K562 (cell line): ENCODE measurements at regions not wholly inside any gene's neighbourhood (a gene's known extent, or its start where the extent isn't known, plus 50 kb on each side); places are given as distances from the start of the nearest gene placed in this dataset.

Experiments
- ATAC-seq: fragments of 200-7000 bp; cut with Tn5 transposase; 3 replicates; pipeline ENCODE4 v1.9.1; 2020; ENCODE audit warnings: moderate library complexity
- BruUV-seq: library from RNA; stranded (reverse); fragments of 400-500 nt; replicated peaks from 2 replicates; lab custom pipeline; 2021; lab: Mats Ljungman, UMichigan
- CTCF ChIA-PET: fragments of 300-600 bp; formaldehyde crosslinking; extraction: SDS; loops from one replicate; lab custom pipeline; 2021; ENCODE audit warnings: low intra/inter-chr PET ratio; lab: Yijun Ruan, JAX
- POLR2A ChIA-PET: fragments of 300-600, 350-650 bp; sonication (Branson Sonifier 250); formaldehyde crosslinking; extraction: SDS; loops from one replicate; lab custom pipeline; 2021; ENCODE audit warnings: antibody characterized with exemption, inconsistent platforms; lab: Yijun Ruan, JAX
- DNase-seq, 4 experiments: peaks; one replicate each; pipeline versions ENCODE4 v3.0.0 to v3.0.0-alpha.2; 2011 to 2018; ENCODE audit warnings: low spot score in 3 of 4, mixed read lengths in 3 of 4; ENCODE audit errors: extremely low read depth in 1 of 4
- FAIRE-seq: peaks from 2 replicates; lab custom pipeline; 2011; peaks lifted over from hg19 to GRCh38; lab: Jason Lieb, UNC
- H2AFZ ChIP-seq: 2 replicates; pipeline ENCODE4 v1.6.0; 2011; ENCODE audit warnings: low read depth, low read length, control low read depth, inconsistent platforms
- H3K27ac ChIP-seq: fragments of 200-600 bp; 3 replicates; pipeline ENCODE4 v1.8.0; 2011; ENCODE audit warnings: low read depth, mild to moderate bottlenecking, control low read depth, inconsistent platforms, low read length, moderate library complexity, mixed read lengths; ENCODE audit errors: extremely low read depth
- H3K27me3 ChIP-seq, 2 experiments: fragments of 300-600 bp in 1 of 2; 2 replicates in 1 of 2; 3 replicates in 1 of 2; pipeline versions ENCODE4 v1.6.0 to v1.8.0; 2011; ENCODE audit warnings: inconsistent platforms in 2 of 2, low read length in 2 of 2, mild to moderate bottlenecking in 1 of 2, mixed read lengths in 1 of 2, moderate library complexity in 1 of 2; ENCODE audit not compliant: control insufficient read depth in 2 of 2, insufficient read depth in 2 of 2
- H3K36me3 ChIP-seq: fragments of 300-600 bp; 3 replicates; pipeline ENCODE4 v1.8.0; 2011; ENCODE audit warnings: mild to moderate bottlenecking, low read length, inconsistent platforms; ENCODE audit not compliant: control insufficient read depth, insufficient read depth
- H3K4me1 ChIP-seq, 2 experiments: fragments of 200-600 bp in 1 of 2; replicated peaks in 1 of 2; 2 replicates in 1 of 2; 3 replicates in 1 of 2; pipeline versions ENCODE4 v1.5.1 to v1.8.0; 2011; ENCODE audit warnings: inconsistent platforms in 2 of 2, low read length in 2 of 2, mild to moderate bottlenecking in 1 of 2, mixed read lengths in 1 of 2, moderate library complexity in 1 of 2; ENCODE audit not compliant: control insufficient read depth in 2 of 2, insufficient read depth in 2 of 2
- H3K4me2 ChIP-seq: 2 replicates; pipeline ENCODE4 v1.6.1; 2011; ENCODE audit warnings: low read length, control low read depth, inconsistent platforms, mixed read lengths; ENCODE audit not compliant: insufficient read depth
- H3K4me3 ChIP-seq: fragments of 200-600 bp; sonication (generic), shearing (Covaris generic); 2 replicates; pipeline ENCODE4 v1.5.1; 2016; ENCODE audit warnings: control low read depth, inconsistent platforms
- H3K79me2 ChIP-seq: fragments of 200-600 bp; 3 replicates; pipeline ENCODE4 v1.8.0; 2011; ENCODE audit warnings: low read length, inconsistent platforms; ENCODE audit not compliant: control insufficient read depth, insufficient read depth
- H3K9ac ChIP-seq, 2 experiments: 2 replicates each; pipeline versions ENCODE4 v1.6.0 to v1.6.1; 2011; ENCODE audit warnings: low read depth in 2 of 2, low read length in 2 of 2, control low read depth in 1 of 2, inconsistent platforms in 1 of 2, mild to moderate bottlenecking in 1 of 2, mixed read lengths in 1 of 2; ENCODE audit not compliant: insufficient read depth in 1 of 2
- H3K9me1 ChIP-seq: one replicate; pipeline ENCODE4 v1.6.0; 2011; ENCODE audit warnings: inconsistent platforms, mild to moderate bottlenecking, low read length, moderate library complexity; ENCODE audit not compliant: control insufficient read depth, insufficient read depth
- H3K9me3 ChIP-seq: replicated peaks from 2 replicates; pipeline ENCODE4 v1.5.1; 2011; ENCODE audit warnings: low read depth, low read length, inconsistent platforms; ENCODE audit not compliant: control insufficient read depth, insufficient read depth
- H4K20me1 ChIP-seq: replicated peaks from 2 replicates; pipeline ENCODE4 v1.6.1; 2011; ENCODE audit warnings: low read length, inconsistent platforms, mixed read lengths; ENCODE audit not compliant: control insufficient read depth, insufficient read depth
- BCL6 ChIP-seq: fragments of 250-450 bp; sonication (Bioruptor Pico); IDR thresholded peaks from 2 replicates; pipeline ENCODE4 v1.4.0; 2020
- DMBX1 ChIP-seq: fragments of 250-450 bp; sonication (Bioruptor Pico); IDR thresholded peaks from 2 replicates; pipeline ENCODE4 v1.8.0; 2022; ENCODE audit warnings: inconsistent platforms, mild to moderate bottlenecking, moderate library complexity, borderline replicate concordance
- HDAC2 ChIP-seq: fragments of 450-650 bp; IDR thresholded peaks from 2 replicates; pipeline ENCODE4 v1.6.1; 2016; ENCODE audit warnings: mild to moderate bottlenecking
- PHF8 ChIP-seq: fragments of 200-600 bp; sonication (generic); IDR thresholded peaks from 2 replicates; pipeline ENCODE4 v1.6.1; 2012; ENCODE audit warnings: mixed run types, mild to moderate bottlenecking, inconsistent platforms, low read length, moderate library complexity, borderline replicate concordance
- PRDM10 ChIP-seq: fragments of 450-650 bp; IDR thresholded peaks from 2 replicates; pipeline ENCODE4 v1.6.1; 2018; ENCODE audit not compliant: partially characterized antibody
- SETDB1 ChIP-seq: IDR thresholded peaks from one replicate; pipeline ENCODE4 v1.6.1; 2012; ENCODE audit warnings: low read length, control low read depth, inconsistent platforms
- XRCC3 ChIP-seq: fragments of 450-650 bp; IDR thresholded peaks from 2 replicates; pipeline ENCODE4 v1.6.1; 2017; ENCODE audit warnings: mild to moderate bottlenecking, moderate library complexity
- ZNF12 ChIP-seq: sonication (generic); formaldehyde crosslinking; IDR thresholded peaks from 2 replicates; pipeline ENCODE4 v1.4.0; 2020; ENCODE audit warnings: mild to moderate bottlenecking, missing genetic modification reagents
- ZNF175 ChIP-seq: fragments of 200-800 bp; sonication (Bioruptor generic); IDR thresholded peaks from 2 replicates; pipeline ENCODE4 v1.6.1; 2016; ENCODE audit warnings: low read depth, mild to moderate bottlenecking, missing genetic modification characterization, missing compliant biosample characterization
- ZNF395 ChIP-seq: fragments of 200-800 bp; sonication (Bioruptor generic); IDR thresholded peaks from 2 replicates; pipeline ENCODE4 v1.6.1; 2017; ENCODE audit warnings: missing genetic modification characterization, missing compliant biosample characterization
- ZNF696 ChIP-seq: fragments of 250-450 bp; sonication (Bioruptor Pico); conservative IDR thresholded peaks from 2 replicates; pipeline ENCODE4 v1.4.0; 2020; ENCODE audit warnings: mild to moderate bottlenecking, moderate library complexity
- WGBS: fragments of 100-300 bp; shearing (Covaris generic); methylation state at CpG from one replicate; pipeline ENCODE4 v1.1.6; 2016; ENCODE audit warnings: low coverage, mixed read lengths; ENCODE audit not compliant: insufficient coverage; ENCODE audit errors: missing lambda C conversion rate; 5-methylcytosine and 5-hydroxymethylcytosine counted together
- in situ Hi-C: fragments of 300-500 bp; cut with MboI; formaldehyde crosslinking; loops from 4 replicates; pipeline ENCODE4 v1.15.0; 2018; ENCODE audit warnings: inconsistent platforms, mixed read lengths
- intact Hi-C: fragments of 100-400 bp; cut with micrococcal nuclease; formaldehyde crosslinking; loops from 2 replicates; pipeline ENCODE4 v1.14.2; 2022
- TF ChIP-seq, protein P1 (sequence below): sonication (generic); formaldehyde crosslinking; IDR thresholded peaks from 2 replicates; pipeline ENCODE4 v1.8.0; 2022; ENCODE audit warnings: mild to moderate bottlenecking, missing genetic modification reagents, borderline replicate concordance
- TF ChIP-seq, protein P2 (sequence below): IDR thresholded peaks from 3 replicates; pipeline ENCODE4 v1.6.1; 2011; ENCODE audit warnings: borderline replicate concordance, mild to moderate bottlenecking, moderate library complexity; ENCODE audit not compliant: insufficient read length; ENCODE audit errors: extremely low read depth

DNA sequence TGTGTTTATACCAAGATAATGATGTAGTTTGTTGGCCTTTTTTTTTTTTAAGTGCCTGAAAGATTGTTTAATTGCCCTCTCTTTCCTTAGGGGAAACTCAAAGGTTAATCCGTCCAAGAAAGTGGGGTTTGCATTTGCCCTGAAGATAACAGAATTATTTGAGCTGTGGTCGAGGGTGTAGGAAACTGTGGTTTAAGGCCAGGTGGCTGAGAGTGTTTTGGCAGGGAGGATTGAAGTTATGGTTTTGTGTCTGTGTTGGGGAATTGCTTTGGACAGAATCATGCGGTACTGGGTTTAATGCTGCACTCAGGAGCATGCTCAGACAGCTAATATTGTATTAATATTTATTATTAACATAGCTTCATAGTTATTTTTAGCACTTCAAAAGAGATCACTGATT lies 509.8 kb downstream of the EBF1 start:
- Histone ChIP-seq H3K9me3 (no peaks in the 10 kb centered on the region), H2AFZ (no peak overlapping the region), H3K9ac (no peak overlapping the region), H3K79me2 (no peaks in the 10 kb centered on the region), H3K27ac (no peak overlapping the region), H3K4me1 (no peaks in the 10 kb centered on the region), H3K36me3 (no peaks in the 10 kb centered on the region), H4K20me1 (no peaks in the 10 kb centered on the region), H3K4me3 (no peak overlapping the region), H3K9me1 (no peaks in the 10 kb centered on the region), H3K4me2 (no peak overlapping the region), H3K27me3 (no peaks in the 10 kb centered on the region)
- POLR2A ChIA-PET, result interaction anchor here (0.7 kb wide), 1 partner anchor 27 kb away, joined by 3 read pairs; no protein-coding TSS in a partner anchor
- DNase-seq (no peak), FAIRE-seq (no peak), ATAC-seq (no peak)
- CTCF ChIA-PET, result no interaction called here
- in situ Hi-C loops, result no loop called here
- intact Hi-C loops, result no loop called here
- no TSS peak for BruUV-seq
- whole genome bisulfite sequencing, result 0% methylated on average over 3 of the region's 3 CpGs
- no peak for TF ChIP-seq SETDB1
- TF ChIP-seq, protein P1, sequence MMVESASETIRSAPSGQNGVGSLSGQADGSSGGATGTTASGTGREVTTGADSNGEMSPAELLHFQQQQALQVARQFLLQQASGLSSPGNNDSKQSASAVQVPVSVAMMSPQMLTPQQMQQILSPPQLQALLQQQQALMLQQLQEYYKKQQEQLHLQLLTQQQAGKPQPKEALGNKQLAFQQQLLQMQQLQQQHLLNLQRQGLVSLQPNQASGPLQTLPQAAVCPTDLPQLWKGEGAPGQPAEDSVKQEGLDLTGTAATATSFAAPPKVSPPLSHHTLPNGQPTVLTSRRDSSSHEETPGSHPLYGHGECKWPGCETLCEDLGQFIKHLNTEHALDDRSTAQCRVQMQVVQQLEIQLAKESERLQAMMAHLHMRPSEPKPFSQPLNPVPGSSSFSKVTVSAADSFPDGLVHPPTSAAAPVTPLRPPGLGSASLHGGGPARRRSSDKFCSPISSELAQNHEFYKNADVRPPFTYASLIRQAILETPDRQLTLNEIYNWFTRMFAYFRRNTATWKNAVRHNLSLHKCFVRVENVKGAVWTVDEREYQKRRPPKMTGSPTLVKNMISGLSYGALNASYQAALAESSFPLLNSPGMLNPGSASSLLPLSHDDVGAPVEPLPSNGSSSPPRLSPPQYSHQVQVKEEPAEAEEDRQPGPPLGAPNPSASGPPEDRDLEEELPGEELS (CRISPR knock-in tag), result no peak
- TF ChIP-seq ZNF175 (CRISPR knock-in tag), result no peak
- TF ChIP-seq PHF8, result no peak
- TF ChIP-seq, protein P2, sequence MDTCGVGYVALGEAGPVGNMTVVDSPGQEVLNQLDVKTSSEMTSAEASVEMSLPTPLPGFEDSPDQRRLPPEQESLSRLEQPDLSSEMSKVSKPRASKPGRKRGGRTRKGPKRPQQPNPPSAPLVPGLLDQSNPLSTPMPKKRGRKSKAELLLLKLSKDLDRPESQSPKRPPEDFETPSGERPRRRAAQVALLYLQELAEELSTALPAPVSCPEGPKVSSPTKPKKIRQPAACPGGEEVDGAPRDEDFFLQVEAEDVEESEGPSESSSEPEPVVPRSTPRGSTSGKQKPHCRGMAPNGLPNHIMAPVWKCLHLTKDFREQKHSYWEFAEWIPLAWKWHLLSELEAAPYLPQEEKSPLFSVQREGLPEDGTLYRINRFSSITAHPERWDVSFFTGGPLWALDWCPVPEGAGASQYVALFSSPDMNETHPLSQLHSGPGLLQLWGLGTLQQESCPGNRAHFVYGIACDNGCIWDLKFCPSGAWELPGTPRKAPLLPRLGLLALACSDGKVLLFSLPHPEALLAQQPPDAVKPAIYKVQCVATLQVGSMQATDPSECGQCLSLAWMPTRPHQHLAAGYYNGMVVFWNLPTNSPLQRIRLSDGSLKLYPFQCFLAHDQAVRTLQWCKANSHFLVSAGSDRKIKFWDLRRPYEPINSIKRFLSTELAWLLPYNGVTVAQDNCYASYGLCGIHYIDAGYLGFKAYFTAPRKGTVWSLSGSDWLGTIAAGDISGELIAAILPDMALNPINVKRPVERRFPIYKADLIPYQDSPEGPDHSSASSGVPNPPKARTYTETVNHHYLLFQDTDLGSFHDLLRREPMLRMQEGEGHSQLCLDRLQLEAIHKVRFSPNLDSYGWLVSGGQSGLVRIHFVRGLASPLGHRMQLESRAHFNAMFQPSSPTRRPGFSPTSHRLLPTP, result no peak
- no peak for TF ChIP-seq PRDM10
- TF ChIP-seq HDAC2, result no peak
- no peak for TF ChIP-seq ZNF12
- TF ChIP-seq ZNF696 (CRISPR knock-in tag), result no peak
- TF ChIP-seq BCL6, result no peak
- no peak for TF ChIP-seq XRCC3
- no peak for TF ChIP-seq ZNF395 (CRISPR knock-in tag)
- TF ChIP-seq DMBX1 (CRISPR knock-in tag), result no peak
